HFF-Myc (cell line): ENCODE measurements at regions not wholly inside any gene's neighbourhood (a gene's known extent, or its start where the extent isn't known, plus 50 kb on each side); places are given as distances from the start of the nearest gene placed in this dataset.

Experiments
- DNase-seq: peaks from one replicate; pipeline ENCODE4 v3.0.0-alpha.2; 2011; ENCODE audit warnings: low read depth; ENCODE audit errors: extremely low read depth
- H3K4me3 ChIP-seq: replicated peaks from 2 replicates; pipeline ENCODE4 v1.5.1; 2011; ENCODE audit warnings: low read depth, mild to moderate bottlenecking, control low read depth, low read length
- CTCF ChIP-seq: IDR thresholded peaks from 2 replicates; pipeline ENCODE4 v1.5.1; 2012; ENCODE audit warnings: mild to moderate bottlenecking, low read depth, low read length, control low read depth; ENCODE audit errors: missing control alignments

GRCh38 chr5:112686675-112687074 lies 51.0 kb upstream of the APC start:
- TF ChIP-seq CTCF = no peak
- DNase-seq = no peak
- H3K4me3 ChIP-seq = no peak overlapping the region

GRCh38 chr5:112687306-112687705 lies 50.4 kb upstream of the APC start:
- no peak overlapping the region for H3K4me3 ChIP-seq
- TF ChIP-seq CTCF = no peak
- no peak for DNase-seq
